ENCODE measurements at regions not wholly inside any gene's neighbourhood (a gene's known extent, or its start where the extent isn't known, plus 50 kb on each side); places are given as distances from the start of the nearest gene placed in this dataset.
"Not testable (repeated sequence)": the region's sequence is repeated elsewhere in the genome, so short reads cannot be mapped to it uniquely, and the experiment has no call there.

- H3K27ac ChIP-seq (ENCODE audit: low read depth, low read length): no peak overlapping the region
Measured at GRCh38 chr2:146444085-146444484, 1400.7 kb upstream of the ACVR2A start.

GRCh38 chr2:146438246-146438645 is 1406.6 kb upstream of the ACVR2A start:
- H3K27ac ChIP-seq (ENCODE audit: low read depth, low read length): no peak overlapping the region

DNA sequence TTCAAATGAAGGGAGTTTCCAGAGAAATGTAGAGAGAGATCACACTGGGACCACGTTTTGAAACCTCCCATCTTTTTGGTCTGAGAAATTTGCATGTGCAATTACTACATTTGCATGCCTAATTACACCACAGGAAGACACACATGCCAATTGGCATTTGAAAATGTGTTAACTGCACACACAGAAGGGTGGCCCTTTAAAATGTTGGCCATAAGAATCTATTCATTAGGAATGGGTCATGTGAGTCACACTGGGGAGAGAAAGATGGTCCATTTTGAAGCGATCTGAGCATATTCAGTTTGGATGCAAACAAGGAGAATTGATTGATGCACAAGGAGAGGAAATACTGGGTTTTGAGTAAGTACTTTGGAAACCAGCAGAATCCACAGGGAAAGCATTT is 1407.1 kb upstream of the ACVR2A start:
- no peak overlapping the region for H3K27ac ChIP-seq (ENCODE audit: low read depth, low read length)
- WGBS, 3 donors: 43 to 51% (median 45%) methylated on average over 2 of the region's 2 CpGs

DNA sequence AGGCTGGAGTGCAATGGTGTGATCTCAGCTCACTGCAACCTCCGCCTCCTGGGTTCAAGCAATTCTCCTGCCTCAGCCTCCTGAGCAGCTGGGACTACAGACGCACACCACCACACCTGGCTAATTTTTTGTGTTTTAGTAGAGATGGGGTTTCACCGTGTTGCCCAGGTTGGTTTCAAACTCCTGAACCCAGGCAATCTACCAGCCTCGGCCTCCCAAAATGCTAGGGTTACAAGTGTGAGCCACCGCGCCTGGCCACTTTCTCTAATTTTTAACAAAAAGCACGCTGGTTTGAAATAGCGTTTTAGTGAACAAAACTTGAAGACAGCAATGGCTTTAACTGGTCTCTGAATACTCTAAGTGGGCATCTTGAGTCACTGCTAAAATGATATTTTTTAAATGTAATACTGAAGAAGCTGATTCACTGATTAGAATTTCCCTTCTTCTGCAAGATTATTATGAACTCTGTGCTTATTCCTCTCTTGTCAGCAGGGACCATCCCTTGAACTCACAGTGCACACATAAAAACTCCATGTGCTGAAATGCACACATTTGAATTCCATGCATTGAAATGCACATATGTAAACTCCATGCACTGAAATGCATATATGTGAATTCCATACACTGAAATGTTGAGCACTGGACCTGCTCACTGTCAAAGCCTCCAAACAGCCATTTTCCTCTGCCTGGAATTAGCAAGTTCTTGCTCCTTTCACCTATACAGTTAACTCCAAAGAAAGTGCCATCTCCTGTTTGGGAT is 1411.5 kb upstream of the ACVR2A start:
- no peak overlapping the region for H3K27ac ChIP-seq (ENCODE audit: low read depth, low read length)
- WGBS, 3 donors: 91 to 95% (median 92%) methylated on average over 8 of the region's 8 CpGs

DNA sequence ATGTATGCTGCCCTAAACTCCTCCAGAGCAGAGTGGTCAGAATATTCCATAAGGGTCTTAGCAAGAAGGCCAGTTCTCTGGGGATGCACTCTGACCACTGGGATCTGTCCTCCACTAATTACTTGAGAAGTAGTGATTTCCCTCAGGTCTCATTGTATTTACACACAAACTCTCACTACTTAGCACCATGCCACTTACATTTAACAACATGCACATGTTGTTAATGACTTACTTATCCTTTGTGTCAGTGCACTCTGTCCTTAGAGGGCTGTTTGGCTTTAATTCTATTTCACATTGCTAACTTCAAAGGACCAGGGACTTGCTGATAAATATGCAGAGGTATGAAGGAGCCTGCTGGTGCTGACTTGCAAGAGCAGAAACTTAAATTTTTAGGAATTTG is 1415.5 kb upstream of the ACVR2A start:
- H3K27ac ChIP-seq (ENCODE audit: low read depth, low read length): no peak overlapping the region

GRCh38 chr2:146417942-146418341 is 1426.9 kb upstream of the ACVR2A start:
- H3K27ac ChIP-seq (ENCODE audit: low read depth, low read length): no peak overlapping the region
- WGBS, 3 donors: 82 to 94% (median 84%) methylated on average over 2 of the region's 2 CpGs

DNA sequence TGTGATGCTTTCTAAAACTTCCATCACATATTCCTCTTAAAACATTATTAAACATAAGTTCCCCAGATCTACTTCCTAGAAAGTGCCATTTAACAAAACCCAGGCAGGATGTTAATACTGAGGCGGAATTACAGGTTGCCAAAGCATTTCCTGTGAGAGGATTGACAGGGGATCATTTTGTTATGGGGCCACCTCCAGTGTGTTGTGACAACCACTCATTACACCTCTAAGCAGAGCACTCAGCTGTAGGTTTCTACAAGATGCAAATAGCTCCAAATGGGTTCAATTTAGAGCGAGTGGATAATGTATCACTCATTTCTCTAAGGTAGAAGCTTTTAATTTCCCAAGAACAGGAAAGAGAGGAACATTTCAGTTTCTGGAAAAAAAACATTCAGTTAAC is 1429.5 kb upstream of the ACVR2A start:
- WGBS, 3 donors: 70 to 80% (median 80%) methylated on average over 2 of the region's 2 CpGs

DNA sequence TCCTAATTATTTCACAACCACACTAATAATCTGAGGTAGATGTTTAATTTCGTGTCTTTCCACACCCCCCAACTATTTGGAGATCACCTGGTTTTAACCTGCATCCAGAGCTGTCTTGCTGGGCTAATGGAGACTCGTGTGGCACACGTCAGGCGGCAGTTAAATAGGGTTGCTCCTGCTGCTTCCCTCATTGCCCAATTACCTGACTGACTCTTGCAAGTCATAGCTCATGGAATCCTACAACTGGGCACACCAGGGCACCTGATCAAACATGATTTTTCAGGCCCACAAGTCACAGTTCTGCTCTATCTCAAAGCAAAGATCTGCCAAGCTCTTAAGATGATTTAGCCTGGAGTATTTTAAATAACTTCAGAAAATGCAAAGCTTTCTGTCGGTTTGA is 1430.4 kb upstream of the ACVR2A start:
- no peak overlapping the region for H3K27ac ChIP-seq (ENCODE audit: low read depth, low read length)
- 67 to 71% (median 71%) methylated on average over 5 of the region's 5 CpGs for WGBS, 3 donors

More for the DNA sequence above, 1429.5 kb upstream of the ACVR2A start:
- H3K27ac ChIP-seq (ENCODE audit: low read depth, low read length): no peak overlapping the region

- H3K27ac ChIP-seq (ENCODE audit: low read depth, low read length): no peak overlapping the region
- 95 to 97% (median 96%) methylated on average over 22 of the region's 22 CpGs for WGBS, 3 donors
Measured at GRCh38 chr2:146413086-146413610, 1431.7 kb upstream of the ACVR2A start.

DNA sequence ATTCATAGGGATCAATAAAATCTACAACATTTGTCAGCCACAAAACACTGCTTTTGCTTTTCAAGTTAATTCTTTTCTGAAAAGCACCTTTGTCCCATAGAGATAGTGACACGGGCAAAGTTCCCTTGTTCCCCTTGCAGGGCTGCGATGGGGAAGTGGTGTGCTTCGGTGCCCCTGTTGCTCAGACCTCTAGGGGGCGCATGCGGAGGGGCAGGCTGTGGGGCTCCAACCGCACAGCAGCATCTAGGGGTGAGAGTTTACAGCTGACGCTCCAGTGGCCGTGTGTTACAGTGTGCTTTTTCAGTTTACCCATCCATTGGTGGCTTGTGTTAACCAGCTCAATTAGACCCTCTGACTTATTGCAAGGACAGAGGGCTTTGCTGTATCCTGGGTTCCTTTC is 1432.2 kb upstream of the ACVR2A start:
- WGBS, 3 donors: 85 to 96% (median 95%) methylated on average over 8 of the region's 8 CpGs
- H3K27ac ChIP-seq (ENCODE audit: low read depth, low read length): no peak overlapping the region

GRCh38 chr2:146405402-146406309 is 1439.2 kb upstream of the ACVR2A start:
- 90 to 97% (median 92%) methylated on average over 14 to 30 of the region's 30 CpGs for WGBS, 3 donors
- not testable (repeated sequence) for H3K27ac ChIP-seq (ENCODE audit: low read depth, low read length)

- H3K27ac ChIP-seq (ENCODE audit: low read depth, low read length): not testable (repeated sequence)
- WGBS, 3 donors: 93 to 95% (median 95%) methylated on average over 28 of the region's 28 CpGs
Measured at GRCh38 chr2:146403546-146404160, 1441.2 kb upstream of the ACVR2A start.

- WGBS, 3 donors: 61 to 80% (median 66%) methylated on average over 8 of the region's 8 CpGs
- H3K27ac ChIP-seq (ENCODE audit: low read depth, low read length): no peak overlapping the region
Measured at GRCh38 chr2:146392631-146393030, 1452.2 kb upstream of the ACVR2A start.

DNA sequence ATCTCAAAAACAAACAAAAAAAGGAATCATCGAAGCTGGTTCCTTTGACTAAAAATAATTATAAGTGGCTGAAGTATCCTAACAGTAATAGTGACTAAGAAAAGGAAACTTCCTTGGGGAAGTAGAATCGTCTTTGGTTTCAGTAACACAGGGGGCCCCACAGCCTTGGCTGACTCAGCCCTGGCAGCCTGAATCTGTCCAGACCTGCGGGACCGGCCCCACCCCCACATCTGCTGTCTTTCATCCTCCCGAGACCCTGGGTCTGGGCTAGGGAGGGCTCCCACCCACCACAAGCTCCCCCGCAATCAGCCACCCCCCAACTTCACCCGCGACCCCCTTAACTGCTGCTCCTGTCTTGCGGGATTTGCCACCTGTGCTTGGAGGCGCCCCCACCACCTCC is 1452.6 kb upstream of the ACVR2A start:
- WGBS, 3 donors: 74 to 82% (median 77%) methylated on average over 9 to 10 of the region's 10 CpGs
- no peak overlapping the region for H3K27ac ChIP-seq (ENCODE audit: low read depth, low read length)

- H3K27ac ChIP-seq (ENCODE audit: low read depth, low read length): no peak overlapping the region
- WGBS, 3 donors: 33 to 65% (median 37%) methylated on average over 2 of the region's 2 CpGs
Measured at GRCh38 chr2:146388757-146389156, 1456.1 kb upstream of the ACVR2A start.

- WGBS, 3 donors: 75 to 91% (median 79%) methylated on average over 1 of the region's 1 CpG
- no peak overlapping the region for H3K27ac ChIP-seq (ENCODE audit: low read depth, low read length)
Measured at GRCh38 chr2:146386096-146386495, 1458.7 kb upstream of the ACVR2A start.

DNA sequence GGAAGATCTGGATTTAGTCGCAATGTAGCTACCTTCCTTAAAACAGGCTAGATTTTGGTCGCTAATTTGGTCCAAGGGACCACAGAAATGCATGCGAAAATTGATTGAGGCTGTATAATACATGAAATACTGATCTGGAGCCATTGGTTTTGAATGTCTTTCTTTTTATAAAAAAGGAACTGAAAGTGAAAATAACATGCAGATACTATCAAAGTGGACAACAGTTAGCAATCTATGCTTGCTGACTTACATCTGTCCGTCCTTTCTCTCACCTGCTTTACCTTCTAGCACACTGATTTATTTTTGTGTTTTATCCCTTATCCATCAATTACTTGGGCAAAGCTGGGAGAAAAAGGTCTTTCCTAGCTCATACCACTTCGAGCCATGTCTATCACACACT is 1459.8 kb upstream of the ACVR2A start:
- 77 to 88% (median 85%) methylated on average over 5 of the region's 5 CpGs for WGBS, 3 donors
- H3K27ac ChIP-seq (ENCODE audit: low read depth, low read length): no peak overlapping the region

DNA sequence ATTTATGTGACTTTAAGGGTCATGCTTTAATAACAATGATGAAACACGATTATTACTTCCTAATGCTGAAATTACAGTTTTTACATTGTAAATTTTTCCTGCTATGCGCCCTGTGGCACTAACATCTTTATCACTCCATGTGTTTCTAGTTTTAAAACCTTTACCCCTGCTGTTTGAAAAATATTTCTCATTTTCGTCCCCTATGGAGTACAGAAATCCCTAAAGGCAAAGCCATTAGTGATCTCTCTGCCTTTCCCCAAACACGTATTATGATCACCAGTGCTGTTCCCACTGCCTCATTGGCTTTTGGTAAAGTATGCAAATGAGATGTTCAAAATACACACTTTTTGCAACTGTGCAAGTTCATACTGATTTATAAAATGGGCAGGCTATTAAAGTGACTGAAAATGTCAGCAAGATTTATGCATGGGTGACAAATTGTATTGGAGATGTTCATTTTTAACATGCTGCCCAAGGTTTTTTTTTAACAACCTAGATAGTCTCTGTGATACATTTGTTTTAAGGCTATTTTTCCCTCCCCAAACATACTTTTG is 1468.2 kb upstream of the ACVR2A start:
- H3K27ac ChIP-seq (ENCODE audit: low read depth, low read length): no peak overlapping the region
- WGBS, 3 donors: 71 to 81% (median 78%) methylated on average over 4 of the region's 4 CpGs

DNA sequence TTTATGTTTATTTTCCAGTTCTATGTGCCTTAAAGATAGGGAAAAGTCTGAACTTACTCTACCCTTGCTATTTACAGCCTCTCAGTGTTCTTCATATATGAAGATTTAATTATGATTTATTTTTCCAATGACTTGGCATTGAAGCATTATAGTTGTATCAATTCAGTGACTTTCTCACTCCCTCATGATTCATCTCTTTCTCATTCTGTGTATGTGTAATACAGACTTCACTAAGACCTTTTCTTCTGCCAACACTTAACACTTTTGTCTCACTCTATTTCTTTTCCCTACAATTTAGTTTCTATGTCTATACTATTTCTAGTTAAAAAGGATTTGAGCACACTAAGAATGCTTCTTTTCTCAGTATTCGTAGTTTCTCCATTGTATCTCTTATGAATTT is 1470.3 kb upstream of the ACVR2A start:
- 76 to 83% (median 78%) methylated on average over 1 of the region's 1 CpG for WGBS, 3 donors
- no peak overlapping the region for H3K27ac ChIP-seq (ENCODE audit: low read depth, low read length)

All from adipose tissue (tissue), 3 donors.